Inflammatory macrophage (primary cell): ENCODE measurements at regions not wholly inside any gene's neighbourhood (a gene's known extent, or its start where the extent isn't known, plus 50 kb on each side); places are given as distances from the start of the nearest gene placed in this dataset.
"Not testable (repeated sequence)": the region's sequence is repeated elsewhere in the genome, so short reads cannot be mapped to it uniquely, and the experiment has no call there.

ENCODE experiments used
- DNase-seq, 2 donors: peaks; one replicate each; pipeline ENCODE4 v3.0.0-alpha.2; 2020 to 2022

- DNase-seq: no peak
Observed at GRCh38 chr3:95189348-95189747, 1126.5 kb downstream of the NSUN3 start.

GRCh38 chr3:95197661-95198060 is 1134.8 kb downstream of the NSUN3 start:
- no peak for DNase-seq

GRCh38 chr3:95200384-95200783 is 1137.5 kb downstream of the NSUN3 start:
- DNase-seq: no peak

GRCh38 chr3:95210878-95211277 is 1148.0 kb downstream of the NSUN3 start:
- DNase-seq: no peak

- no peak for DNase-seq
Observed at GRCh38 chr3:95212117-95212516, 1149.3 kb downstream of the NSUN3 start.

GRCh38 chr3:95215437-95215957 is 1152.6 kb downstream of the NSUN3 start:
- no peak for DNase-seq

- DNase-seq: no peak
Observed at GRCh38 chr3:95217661-95218060, 1154.8 kb downstream of the NSUN3 start.

- no peak for DNase-seq
Observed at GRCh38 chr3:95218484-95218883, 1155.6 kb downstream of the NSUN3 start.

- DNase-seq: no peak
Observed at GRCh38 chr3:95226437-95226836, 1163.6 kb downstream of the NSUN3 start.

GRCh38 chr3:95227092-95227491 is 1164.2 kb downstream of the NSUN3 start:
- DNase-seq: no peak

- no peak for DNase-seq
Observed at GRCh38 chr3:95228416-95228815, 1165.6 kb downstream of the NSUN3 start.

GRCh38 chr3:95235916-95236315 is 1173.1 kb downstream of the NSUN3 start:
- no peak for DNase-seq

GRCh38 chr3:95237783-95238182 is 1174.9 kb downstream of the NSUN3 start:
- DNase-seq: no peak

GRCh38 chr3:95240395-95240794 is 1177.5 kb downstream of the NSUN3 start:
- DNase-seq: no peak

GRCh38 chr3:95241256-95241655 is 1178.4 kb downstream of the NSUN3 start:
- not testable (repeated sequence) for DNase-seq

- no peak for DNase-seq
Observed at GRCh38 chr3:95246413-95246812, 1183.6 kb downstream of the NSUN3 start.

- no peak for DNase-seq
Observed at GRCh38 chr3:95254061-95254460, 1191.2 kb downstream of the NSUN3 start.

- no peak for DNase-seq
Observed at GRCh38 chr3:95254758-95255157, 1191.9 kb downstream of the NSUN3 start.

- DNase-seq: no peak
Observed at GRCh38 chr3:95265129-95265528, 1202.3 kb downstream of the NSUN3 start.

GRCh38 chr3:95271395-95271794 is 1208.5 kb downstream of the NSUN3 start:
- DNase-seq: no peak

GRCh38 chr3:95272166-95272565 is 1209.3 kb downstream of the NSUN3 start:
- no peak for DNase-seq

GRCh38 chr3:95272781-95273180 is 1209.9 kb downstream of the NSUN3 start:
- DNase-seq: no peak

GRCh38 chr3:95277613-95278012 is 1214.8 kb downstream of the NSUN3 start:
- DNase-seq: no peak

GRCh38 chr3:95280711-95281352 is 1218.0 kb downstream of the NSUN3 start:
- DNase-seq: no peak

- DNase-seq: no peak
Observed at GRCh38 chr3:95289295-95289694, 1226.4 kb downstream of the NSUN3 start.
